GM21515 (cell line): ENCODE measurements at regions not wholly inside any gene's neighbourhood (a gene's known extent, or its start where the extent isn't known, plus 50 kb on each side); places are given as distances from the start of the nearest gene placed in this dataset.

Experiments
- ATAC-seq: cut with Tn5 transposase; IDR thresholded peaks from one replicate; pipeline ENCODE4 v1.9.1; 2021; ENCODE audit not compliant: unreplicated experiment

- ATAC-seq, result no peak
Measured at GRCh38 chr18:27649621-27650020, 464.5 kb upstream of the CHST9 start.

GRCh38 chr18:27645929-27646328 is 460.8 kb upstream of the CHST9 start:
- ATAC-seq, result no peak

- no peak for ATAC-seq
Measured at GRCh38 chr18:27636576-27637085, 451.5 kb upstream of the CHST9 start.

GRCh38 chr18:27632706-27633105 is 447.6 kb upstream of the CHST9 start:
- no peak for ATAC-seq

GRCh38 chr18:27627927-27628326 is 442.8 kb upstream of the CHST9 start:
- no peak for ATAC-seq

GRCh38 chr18:27621236-27621890 is 436.3 kb upstream of the CHST9 start:
- ATAC-seq, result no peak

GRCh38 chr18:27619906-27620305 is 434.8 kb upstream of the CHST9 start:
- ATAC-seq, result no peak

- no peak for ATAC-seq
Measured at GRCh38 chr18:27619090-27619772, 434.1 kb upstream of the CHST9 start.

GRCh38 chr18:27616324-27616723 is 431.2 kb upstream of the CHST9 start:
- ATAC-seq, result no peak

- no peak for ATAC-seq
Measured at GRCh38 chr18:27614951-27615844, 430.1 kb upstream of the CHST9 start.

GRCh38 chr18:27609221-27609620 is 424.1 kb upstream of the CHST9 start:
- no peak for ATAC-seq

GRCh38 chr18:27608742-27609141 is 423.6 kb upstream of the CHST9 start:
- ATAC-seq, result no peak

GRCh38 chr18:27608174-27608573 is 423.1 kb upstream of the CHST9 start:
- ATAC-seq, result no peak

GRCh38 chr18:27606741-27607140 is 421.6 kb upstream of the CHST9 start:
- no peak for ATAC-seq

GRCh38 chr18:27605107-27605834 is 420.2 kb upstream of the CHST9 start:
- peak; percentile 92 for ATAC-seq

GRCh38 chr18:27604583-27604982 is 419.5 kb upstream of the CHST9 start:
- ATAC-seq, result no peak

GRCh38 chr18:27602092-27602491 is 417.0 kb upstream of the CHST9 start:
- no peak for ATAC-seq

GRCh38 chr18:27600245-27600644 is 415.1 kb upstream of the CHST9 start:
- ATAC-seq, result no peak

- ATAC-seq, result peak; percentile 89
Measured at GRCh38 chr18:27599202-27599829, 414.2 kb upstream of the CHST9 start.

GRCh38 chr18:27595113-27595838 is 410.2 kb upstream of the CHST9 start:
- no peak for ATAC-seq
